GM10248 (cell line): ENCODE measurements at regions not wholly inside any gene's neighbourhood (a gene's known extent, or its start where the extent isn't known, plus 50 kb on each side); places are given as distances from the start of the nearest gene placed in this dataset.

Source experiments
- CTCF ChIA-PET: fragments of 300-600 bp; sonication (Branson Sonifier 250); formaldehyde crosslinking; extraction: SDS; loops from one replicate; lab custom pipeline; 2021; ENCODE audit warnings: antibody characterized with exemption; lab: Yijun Ruan, JAX
- POLR2A ChIA-PET: fragments of 350-650 bp; sonication (Branson Sonifier 250); formaldehyde crosslinking; extraction: SDS; loops from one replicate; lab custom pipeline; 2020; ENCODE audit warnings: antibody characterized with exemption; lab: Yijun Ruan, JAX
- DNase-seq: peaks from one replicate; pipeline ENCODE4 v3.0.0; 2012; ENCODE audit errors: extremely low spot score
- CTCF ChIP-seq: IDR thresholded peaks from 2 replicates; pipeline ENCODE4 v1.5.1; 2012; ENCODE audit warnings: mild to moderate bottlenecking, low read depth; ENCODE audit errors: extremely low read depth, missing control alignments, control extremely low read depth

DNA sequence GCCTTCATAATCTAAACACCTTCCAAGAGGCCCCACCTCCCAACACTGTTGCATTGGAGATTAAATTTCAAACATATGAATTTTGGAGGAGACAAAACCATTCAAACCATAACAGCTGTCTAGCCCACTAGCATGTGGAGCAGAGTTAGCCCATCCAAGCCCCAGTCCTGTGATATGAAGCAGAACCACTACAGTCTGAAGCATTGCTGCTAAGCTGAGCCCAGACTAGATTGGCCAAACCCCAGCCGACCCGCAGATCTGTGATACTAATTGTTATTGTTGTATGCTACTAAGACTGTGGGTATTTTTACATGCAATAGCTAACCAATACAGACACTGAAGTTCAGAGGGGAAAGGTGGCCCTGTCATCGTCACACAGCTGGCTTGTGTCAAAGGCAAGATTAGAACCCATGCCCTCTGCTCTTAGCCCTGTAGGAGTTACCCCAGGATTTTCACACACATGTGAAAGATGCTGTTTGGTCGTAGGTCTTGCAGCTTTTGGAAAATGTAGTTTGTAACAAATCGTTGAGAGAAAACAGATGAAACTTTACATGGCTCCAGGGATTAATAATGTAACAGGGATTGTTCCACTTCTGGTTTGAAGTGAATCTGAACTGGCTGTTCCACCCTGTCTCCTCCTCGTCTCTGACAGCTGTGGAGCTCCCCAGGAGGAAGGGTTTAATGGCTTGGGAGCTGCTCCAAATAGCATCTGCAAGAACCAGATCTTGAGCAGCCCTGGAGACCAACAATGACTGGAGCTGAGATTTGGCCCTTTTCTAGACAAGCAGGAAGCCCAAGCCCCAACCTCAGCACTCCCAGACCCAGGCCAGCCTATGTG is 517.5 kb downstream of the MID1IP1 start:
- POLR2A ChIA-PET: no interaction called here
- CTCF ChIA-PET: interaction anchor here (1.0 kb wide), 1 partner anchor 9 kb away, joined by 3 read pairs; no protein-coding TSS in a partner anchor
- no peak for TF ChIP-seq CTCF
- no peak for DNase-seq

- no peak for DNase-seq
- ChIA-PET CTCF (interaction anchor here (1.5 kb wide), 1 partner anchor 42 kb away, joined by 3 read pairs; no protein-coding TSS in a partner anchor), POLR2A (no interaction called here)
- TF ChIP-seq CTCF: no peak
Measured at GRCh38 chrX:39320165-39320564, 518.9 kb downstream of the MID1IP1 start.

DNA sequence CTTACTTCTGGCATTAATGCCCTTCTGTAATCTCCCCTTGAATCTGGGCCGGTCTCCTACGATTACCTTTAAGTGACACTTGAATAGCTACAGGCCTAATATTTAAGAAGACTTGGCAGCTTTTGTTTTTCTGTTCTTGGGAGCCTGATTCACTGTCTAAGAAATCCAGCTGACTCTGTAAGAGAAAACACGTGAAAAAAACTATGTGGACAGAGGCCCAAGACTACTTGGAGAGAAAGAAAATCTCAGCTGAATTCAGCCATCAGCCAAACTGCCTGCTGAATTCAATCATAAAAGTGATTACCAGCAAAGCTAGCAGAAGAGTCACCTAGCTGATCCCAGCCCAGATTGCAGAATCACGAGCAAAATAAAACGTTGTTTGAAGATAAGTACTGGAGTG is 521.2 kb downstream of the MID1IP1 start:
- ChIA-PET CTCF (interaction anchor here (1.0 kb wide), 1 partner anchor 16 kb away, joined by 4 read pairs; no protein-coding TSS in a partner anchor), POLR2A (no interaction called here)
- TF ChIP-seq CTCF: no peak
- no peak for DNase-seq

DNA sequence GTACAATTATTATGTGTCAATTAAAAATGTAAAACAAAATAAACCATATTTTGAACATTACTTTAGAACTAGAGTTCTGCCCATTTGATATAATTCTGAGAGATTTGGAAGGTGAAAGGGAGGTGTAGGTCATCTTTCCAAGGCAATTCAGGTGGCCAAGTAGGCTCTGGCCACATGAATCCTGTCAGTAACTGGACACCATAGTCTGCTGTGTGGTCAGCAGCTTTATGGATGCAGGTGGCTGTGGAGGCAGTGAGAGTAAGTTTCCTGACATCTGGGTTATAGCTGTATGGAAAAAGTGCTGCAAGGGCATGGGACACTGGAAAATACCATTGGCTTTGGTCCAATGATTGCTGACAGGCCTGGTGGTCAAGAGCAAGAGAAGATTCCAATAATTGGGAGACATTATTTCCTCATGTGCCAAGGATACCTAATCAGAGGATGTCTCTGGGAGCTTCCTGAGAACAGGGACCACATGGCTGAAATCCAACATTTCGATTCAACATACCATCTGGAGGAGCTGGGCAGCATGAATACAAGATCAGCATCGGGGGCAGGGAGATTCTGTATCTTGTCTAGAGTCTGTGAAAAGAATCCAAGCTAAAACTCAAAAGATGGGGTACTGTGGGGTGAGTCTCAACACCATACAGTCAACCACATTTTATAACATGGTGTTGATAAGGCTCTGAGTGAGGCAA is 523.1 kb downstream of the MID1IP1 start:
- TF ChIP-seq CTCF: no peak
- CTCF ChIA-PET: no interaction called here
- DNase-seq: no peak
- POLR2A ChIA-PET: no interaction called here

GRCh38 chrX:39327255-39327654 is 526.0 kb downstream of the MID1IP1 start:
- POLR2A ChIA-PET: no interaction called here

More at GRCh38 chrX:39327255-39327654, 526.0 kb downstream of the MID1IP1 start:
- CTCF ChIA-PET: no interaction called here
- DNase-seq: no peak
- no peak for TF ChIP-seq CTCF
